ENCODE measurements at regions not wholly inside any gene's neighbourhood (a gene's known extent, or its start where the extent isn't known, plus 50 kb on each side); places are given as distances from the start of the nearest gene placed in this dataset.

- no peak for TF ChIP-seq THRB (CRISPR knock-in tag; conservative IDR thresholded peaks at IDR 0.05)
- no peak for TF ChIP-seq TBP (optimal IDR thresholded peaks at IDR 0.05; ENCODE audit: low read depth, low read length)
- TF ChIP-seq MXD1 (CRISPR knock-in tag; IDR thresholded peaks at IDR 0.05; ENCODE audit: borderline replicate concordance, poor library complexity, severe bottlenecking), result no peak
- no peak for TF ChIP-seq NR2C2 (CRISPR knock-in tag; IDR thresholded peaks at IDR 0.05)
- no peak for TF ChIP-seq NR2C2 (tag; IDR thresholded peaks at IDR 0.05)
- TF ChIP-seq ELF1 (tag; IDR thresholded peaks at IDR 0.05), result no peak
- TF ChIP-seq EP300 (IDR thresholded peaks at IDR 0.05; ENCODE audit: low read length), result no peak
- no peak for TF ChIP-seq ZNF76 (CRISPR knock-in tag; IDR thresholded peaks at IDR 0.05; ENCODE audit: borderline replicate concordance)
These were observed 179.8 kb upstream of the PPP1R26 start (continued) for GRCh38 chr9:135299651-135300345.

All from K562 (cell line).